A549 (cell line): ENCODE measurements at regions not wholly inside any gene's neighbourhood (a gene's known extent, or its start where the extent isn't known, plus 50 kb on each side); places are given as distances from the start of the nearest gene placed in this dataset.

ENCODE experiments used
- BHLHE40 ChIP-seq: IDR thresholded peaks from 2 replicates; pipeline ENCODE4 v1.6.1; 2012; ENCODE audit warnings: low read depth, low read length, inconsistent platforms
- CTCF ChIP-seq: fragments of >200 bp; sonication (Bioruptor Twin); formaldehyde crosslinking; IDR thresholded peaks from 3 replicates; pipeline ENCODE4 v1.5.1; 2016
- GATA3 ChIP-seq: IDR thresholded peaks from 2 replicates; pipeline ENCODE4 v1.6.1; 2012; ENCODE audit warnings: borderline replicate concordance
- POLR2A ChIP-seq: IDR thresholded peaks from 2 replicates; pipeline ENCODE4 v1.6.1; 2012; ENCODE audit warnings: mild to moderate bottlenecking, low read length
- RAD21 ChIP-seq, 2 experiments: fragments of >200 bp in 1 of 2; sonication (Bioruptor Twin) in 1 of 2; formaldehyde crosslinking in 1 of 2; IDR thresholded peaks in 1 of 2; conservative IDR thresholded peaks in 1 of 2; 2 replicates in 1 of 2; 3 replicates in 1 of 2; pipeline ENCODE4 v1.6.1; 2012 to 2018; ENCODE audit warnings: inconsistent platforms in 1 of 2
- SMC3 ChIP-seq: fragments of >200 bp; sonication (Bioruptor Twin); formaldehyde crosslinking; IDR thresholded peaks from 3 replicates; pipeline ENCODE4 v1.6.1; 2018; ENCODE audit warnings: inconsistent platforms
- ZFP36 ChIP-seq: fragments of 450-650 bp; IDR thresholded peaks from 2 replicates; pipeline ENCODE4 v1.6.1; 2014; ENCODE audit warnings: borderline replicate concordance; ENCODE audit not compliant: partially characterized antibody

- TF ChIP-seq POLR2A (no peak), GATA3 (no peak), CTCF (no peak), ZFP36 (no peak), SMC3 (no peak), BHLHE40 (no peak), RAD21 (conservative IDR thresholded peaks at IDR 0.05 in 1 of 2, IDR thresholded peaks at IDR 0.05 in 1 of 2) (no peak)
Measured at GRCh38 chr3:117536006-117536405, 826.4 kb downstream of the TUSC7 start.
